ENCODE measurements at regions not wholly inside any gene's neighbourhood (a gene's known extent, or its start where the extent isn't known, plus 50 kb on each side); places are given as distances from the start of the nearest gene placed in this dataset.

DNA sequence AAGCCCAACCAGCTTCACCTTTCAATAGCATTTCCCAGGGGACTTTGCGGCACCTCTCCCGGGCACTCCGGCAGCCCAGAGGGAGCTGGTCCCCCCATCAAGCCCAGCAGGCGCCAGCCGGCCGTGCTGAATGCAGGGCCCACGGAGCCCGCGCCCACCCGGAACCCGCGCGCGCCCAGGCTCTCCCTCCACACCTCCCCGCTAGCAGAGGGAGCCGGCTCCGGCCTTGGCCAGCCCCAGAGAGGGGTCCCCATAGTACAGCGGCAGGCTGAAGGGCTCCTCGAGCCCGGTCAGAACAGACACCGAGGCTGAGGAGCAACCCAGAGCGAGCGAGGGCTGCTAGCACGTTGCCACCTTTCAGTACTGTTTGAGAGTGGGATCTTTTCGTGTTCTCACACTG is 300.8 kb downstream of the DSEL start:
- TF ChIP-seq CTCF (IDR thresholded peaks at IDR 0.05) (no peak), POLR2A (IDR thresholded peaks at IDR 0.05) (no peak)
